HL-60 (cell line): ENCODE measurements at regions not wholly inside any gene's neighbourhood (a gene's known extent, or its start where the extent isn't known, plus 50 kb on each side); places are given as distances from the start of the nearest gene placed in this dataset.

ENCODE experiments used
- DNase-seq, 2 experiments: peaks; one replicate each; pipeline ENCODE4 v3.0.0-alpha.2; 2010 to 2020; ENCODE audit warnings: low read depth in 1 of 2, low spot score in 1 of 2
- H3K27ac ChIP-seq: fragments of 250-450 bp; sonication (Bioruptor Pico); replicated peaks from 2 replicates; pipeline ENCODE4 v1.5.1; 2020; ENCODE audit warnings: mild to moderate bottlenecking, moderate library complexity
- H3K27me3 ChIP-seq: fragments of 250-450 bp; sonication (Bioruptor Pico); 2 replicates; pipeline ENCODE4 v1.5.1; 2021; ENCODE audit warnings: mild to moderate bottlenecking, moderate library complexity; ENCODE audit not compliant: insufficient read depth, poor library complexity, severe bottlenecking
- H3K4me3 ChIP-seq: replicated peaks from 2 replicates; pipeline ENCODE4 v1.5.1; 2011; ENCODE audit warnings: mild to moderate bottlenecking, control low read depth, low read length; ENCODE audit not compliant: insufficient read depth
- CTCF ChIP-seq: IDR thresholded peaks from one replicate; pipeline ENCODE4 v1.5.1; 2011; ENCODE audit warnings: low read length, control low read depth, inconsistent platforms; ENCODE audit not compliant: insufficient read depth
- GABPA ChIP-seq: IDR thresholded peaks from 2 replicates; pipeline ENCODE4 v1.6.1; 2012; ENCODE audit warnings: low read depth
- POLR2AphosphoS5 ChIP-seq: IDR thresholded peaks from 2 replicates; pipeline ENCODE4 v1.6.1; 2012; ENCODE audit warnings: low read depth
- REST ChIP-seq: IDR thresholded peaks from 2 replicates; pipeline ENCODE4 v1.6.1; 2012; ENCODE audit warnings: low read depth; ENCODE audit not compliant: insufficient replicate concordance
- SPI1 ChIP-seq: IDR thresholded peaks from 2 replicates; pipeline ENCODE4 v1.6.1; 2012; ENCODE audit warnings: low read depth, mild to moderate bottlenecking, borderline replicate concordance

GRCh38 chr10:131683281-131683861 lies 217.4 kb upstream of the PPP2R2D start:
- no peak overlapping the region for H3K27ac ChIP-seq
- no peak for TF ChIP-seq CTCF
- no peak for TF ChIP-seq REST
- no peak for TF ChIP-seq POLR2AphosphoS5
- no peak for TF ChIP-seq GABPA
- no peak for TF ChIP-seq SPI1
- no peaks in the 10 kb centered on the region for H3K27me3 ChIP-seq
- no peak overlapping the region for H3K4me3 ChIP-seq
- DNase-seq, result no peak

- no peak for DNase-seq
- H3K4me3 ChIP-seq, result no peak overlapping the region
- H3K27me3 ChIP-seq, result no peaks in the 10 kb centered on the region
- TF ChIP-seq SPI1 (no peak), GABPA (no peak), CTCF (no peak), POLR2AphosphoS5 (no peak), REST (no peak)
- no peak overlapping the region for H3K27ac ChIP-seq
Measured at GRCh38 chr10:131683941-131684340, 216.9 kb upstream of the PPP2R2D start.

GRCh38 chr10:131685007-131685406 lies 215.8 kb upstream of the PPP2R2D start:
- DNase-seq, result no peak
- Histone ChIP-seq H3K4me3 (no peak overlapping the region), H3K27ac (no peak overlapping the region), H3K27me3 (no peaks in the 10 kb centered on the region)
- TF ChIP-seq SPI1 (no peak), POLR2AphosphoS5 (no peak), CTCF (no peak), REST (no peak), GABPA (no peak)
